GM12874 (cell line): ENCODE measurements at regions not wholly inside any gene's neighbourhood (a gene's known extent, or its start where the extent isn't known, plus 50 kb on each side); places are given as distances from the start of the nearest gene placed in this dataset.

Source experiments
- TF ChIP-seq, protein P1 (sequence below): IDR thresholded peaks from 2 replicates; pipeline ENCODE4 v1.5.1; 2011; ENCODE audit warnings: low read depth, mild to moderate bottlenecking, control low read depth, low read length, moderate library complexity; ENCODE audit not compliant: insufficient read depth

DNA sequence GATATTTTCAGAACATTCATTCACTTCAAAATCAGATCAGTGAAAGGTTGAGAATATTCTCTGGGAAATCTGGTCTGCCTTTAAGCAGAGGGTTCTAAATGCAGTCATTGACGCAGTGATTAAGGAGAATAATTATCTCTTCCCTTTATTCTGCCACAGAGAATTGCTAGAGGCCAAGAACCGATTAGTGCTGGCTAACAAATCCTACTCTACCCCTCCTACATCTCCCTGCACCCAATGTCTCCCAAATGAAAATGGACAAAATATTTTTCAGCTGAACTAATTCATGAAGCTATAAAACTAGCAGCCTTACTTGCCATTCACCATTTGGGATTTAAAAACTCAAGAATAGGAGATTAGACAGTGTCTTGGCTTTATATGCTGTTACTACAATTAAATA is 185.5 kb upstream of the SOX9 start:
- TF ChIP-seq, protein P1, sequence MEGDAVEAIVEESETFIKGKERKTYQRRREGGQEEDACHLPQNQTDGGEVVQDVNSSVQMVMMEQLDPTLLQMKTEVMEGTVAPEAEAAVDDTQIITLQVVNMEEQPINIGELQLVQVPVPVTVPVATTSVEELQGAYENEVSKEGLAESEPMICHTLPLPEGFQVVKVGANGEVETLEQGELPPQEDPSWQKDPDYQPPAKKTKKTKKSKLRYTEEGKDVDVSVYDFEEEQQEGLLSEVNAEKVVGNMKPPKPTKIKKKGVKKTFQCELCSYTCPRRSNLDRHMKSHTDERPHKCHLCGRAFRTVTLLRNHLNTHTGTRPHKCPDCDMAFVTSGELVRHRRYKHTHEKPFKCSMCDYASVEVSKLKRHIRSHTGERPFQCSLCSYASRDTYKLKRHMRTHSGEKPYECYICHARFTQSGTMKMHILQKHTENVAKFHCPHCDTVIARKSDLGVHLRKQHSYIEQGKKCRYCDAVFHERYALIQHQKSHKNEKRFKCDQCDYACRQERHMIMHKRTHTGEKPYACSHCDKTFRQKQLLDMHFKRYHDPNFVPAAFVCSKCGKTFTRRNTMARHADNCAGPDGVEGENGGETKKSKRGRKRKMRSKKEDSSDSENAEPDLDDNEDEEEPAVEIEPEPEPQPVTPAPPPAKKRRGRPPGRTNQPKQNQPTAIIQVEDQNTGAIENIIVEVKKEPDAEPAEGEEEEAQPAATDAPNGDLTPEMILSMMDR: no peak

DNA sequence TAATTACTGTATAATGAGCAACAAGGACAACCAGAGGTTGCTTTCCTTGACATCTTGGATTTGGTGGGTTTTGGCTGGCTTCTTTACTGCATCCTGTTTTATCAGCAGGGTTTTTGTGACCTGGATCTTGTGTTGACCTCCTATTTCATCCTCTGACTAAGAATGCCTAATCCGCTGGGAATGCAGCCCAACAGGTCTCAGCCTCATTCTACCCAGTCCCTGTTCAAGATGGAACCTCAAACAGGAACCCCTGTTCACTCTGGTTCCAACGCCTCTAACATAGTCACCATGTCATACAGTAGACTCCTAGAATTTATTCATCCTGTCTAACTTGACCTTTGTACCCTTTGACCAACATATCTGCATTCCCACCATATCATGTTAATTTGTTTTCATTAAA is 183.8 kb upstream of the SOX9 start:
- TF ChIP-seq, protein P1: no peak

DNA sequence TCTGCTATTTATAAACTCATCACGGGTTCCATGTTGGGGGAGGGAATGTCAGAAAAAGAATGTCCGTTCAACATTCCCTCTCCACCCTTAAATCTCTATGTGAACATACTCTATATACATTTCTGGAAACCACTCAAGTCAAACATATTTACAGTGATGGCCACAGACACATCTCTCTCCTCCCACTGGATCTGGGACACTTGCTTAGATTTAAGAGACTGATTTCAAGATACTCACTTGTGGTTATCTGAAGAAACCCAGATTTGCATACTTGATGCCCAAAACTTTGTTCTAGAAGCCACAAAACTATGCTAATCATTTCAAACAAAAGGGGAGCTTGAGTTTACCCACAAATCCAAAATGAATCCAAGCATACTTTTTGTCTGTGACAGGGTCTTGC is 182.9 kb upstream of the SOX9 start:
- TF ChIP-seq, protein P1: no peak

GRCh38 chr17:71938340-71939010 is 182.3 kb upstream of the SOX9 start:
- TF ChIP-seq, protein P1: no peak

DNA sequence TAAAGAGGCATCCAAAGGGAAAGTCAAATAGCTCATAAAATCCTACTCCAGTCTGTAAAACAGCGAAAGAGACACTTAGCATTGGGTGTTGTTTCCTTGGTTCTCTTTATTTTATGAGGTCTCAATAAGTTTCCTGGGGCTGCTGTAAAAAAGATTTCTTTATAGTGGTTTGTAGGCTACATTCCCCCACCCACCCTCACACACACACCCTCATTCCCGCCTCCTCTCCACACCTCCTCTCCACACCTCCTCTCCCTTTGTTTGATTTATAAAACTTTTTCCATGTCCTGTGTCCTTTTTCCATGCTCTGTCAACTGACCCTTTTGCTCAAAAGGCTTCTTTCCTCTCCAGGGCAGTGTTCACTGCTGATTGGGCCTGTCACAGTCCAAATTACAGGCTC is 178.9 kb upstream of the SOX9 start:
- TF ChIP-seq, protein P1: no peak

GRCh38 chr17:71942626-71943025 is 178.2 kb upstream of the SOX9 start:
- TF ChIP-seq, protein P1: no peak

GRCh38 chr17:71948703-71949422 is 172.0 kb upstream of the SOX9 start:
- TF ChIP-seq, protein P1: no peak
